ENCODE measurements at regions not wholly inside any gene's neighbourhood (a gene's known extent, or its start where the extent isn't known, plus 50 kb on each side); places are given as distances from the start of the nearest gene placed in this dataset.

- intact Hi-C loops (cut with DNase I): no loop called here
- DNase-seq (ENCODE audit: low spot score): no peak
Observed at GRCh38 chr5:77157732-77158532, 52.5 kb upstream of the PDE8B start.

DNA sequence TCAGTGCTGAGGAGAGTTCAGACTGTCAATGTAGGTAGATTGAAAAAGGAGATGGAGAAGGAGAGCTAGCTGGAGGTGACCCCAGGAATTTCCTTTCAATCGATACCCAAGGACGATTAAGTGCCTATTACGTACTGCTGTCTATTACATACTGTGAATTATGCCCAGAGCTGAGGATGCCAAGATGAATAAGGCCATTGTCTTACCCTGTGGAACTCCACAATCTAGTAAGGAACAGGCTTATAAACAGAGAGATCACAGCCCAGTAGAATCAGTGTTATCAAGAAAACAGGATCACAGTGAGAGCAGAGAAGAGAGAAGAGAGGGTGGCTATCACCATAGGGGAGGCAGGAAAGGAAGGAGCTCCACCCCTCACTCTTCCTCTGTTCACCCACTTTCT lies 54.1 kb upstream of the PDE8B start:
- intact Hi-C loops (cut with DNase I): loop anchor here in 1 of 2 donors (1.0 kb wide), 1 partner anchor 48 kb away; no protein-coding TSS in a partner anchor
- DNase-seq (ENCODE audit: low spot score): no peak

- intact Hi-C loops (cut with DNase I): no loop called here
- DNase-seq (ENCODE audit: low spot score): no peak
Observed at GRCh38 chr5:77155179-77155785, 55.2 kb upstream of the PDE8B start.

DNA sequence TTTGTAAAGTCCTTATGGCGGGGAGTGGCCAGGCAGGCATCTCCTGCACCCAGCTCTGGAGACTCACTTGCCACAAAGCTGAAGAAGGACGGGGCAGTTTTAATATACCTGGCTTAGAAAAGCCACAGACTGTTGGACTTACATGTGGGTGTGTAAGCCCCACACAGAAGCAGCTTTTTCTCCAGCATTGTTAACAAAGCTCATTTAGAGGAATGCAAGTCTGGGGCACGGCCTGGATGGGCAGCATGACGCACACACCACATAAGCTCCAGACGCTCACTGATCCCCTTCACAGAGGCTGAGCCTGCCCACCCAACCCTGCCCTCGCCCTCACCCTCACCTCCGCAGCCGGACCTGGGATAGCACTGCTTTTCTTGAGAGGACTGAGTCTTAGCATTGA lies 58.0 kb upstream of the PDE8B start:
- DNase-seq (ENCODE audit: low spot score): no peak
- intact Hi-C loops (cut with DNase I): no loop called here

GRCh38 chr5:77151501-77151900 lies 59.0 kb upstream of the PDE8B start:
- intact Hi-C loops (cut with DNase I): no loop called here
- DNase-seq (ENCODE audit: low spot score): no peak

DNA sequence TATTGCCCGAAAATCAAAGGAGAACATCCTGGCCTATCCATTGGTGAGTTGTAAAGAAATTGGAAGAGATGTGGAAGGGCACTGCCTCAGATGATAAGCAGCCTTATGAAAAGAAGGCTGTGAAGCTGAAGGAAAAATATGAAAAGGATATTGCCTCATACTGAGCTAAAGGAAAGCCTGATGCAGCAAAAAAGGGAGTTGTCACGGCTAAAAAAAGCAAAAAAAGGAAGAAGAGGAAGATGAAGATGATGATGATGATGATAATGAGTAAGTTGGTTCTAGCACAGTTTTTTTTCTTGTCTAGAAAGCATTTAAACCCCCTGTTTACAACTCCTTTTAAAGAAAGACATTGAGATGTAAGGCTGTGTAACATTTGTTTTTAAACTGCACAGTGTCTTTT lies 59.8 kb upstream of the ZBED3 start:
- intact Hi-C loops (cut with DNase I): loop anchor here in 1 of 2 donors (10.0 kb wide), 1 partner anchor 338 kb away; no protein-coding TSS in a partner anchor

GRCh38 chr5:77145666-77146065 lies 58.6 kb upstream of the ZBED3 start:
- intact Hi-C loops (cut with DNase I): loop anchor here in 1 of 2 donors (10.0 kb wide), 1 partner anchor 339 kb away; no protein-coding TSS in a partner anchor
- DNase-seq (ENCODE audit: low spot score): no peak

More for the DNA sequence above, 59.8 kb upstream of the ZBED3 start:
- DNase-seq (ENCODE audit: low spot score): no peak

- DNase-seq (ENCODE audit: low spot score): no peak
- intact Hi-C loops (cut with DNase I): loop anchor here in 1 of 2 donors (10.0 kb wide), 1 partner anchor 340 kb away; no protein-coding TSS in a partner anchor
Observed at GRCh38 chr5:77144837-77145139, 57.7 kb upstream of the ZBED3 start.

GRCh38 chr5:77143998-77144836 lies 57.1 kb upstream of the ZBED3 start:
- intact Hi-C loops (cut with DNase I): loop anchor here in 1 of 2 donors (10.0 kb wide), 1 partner anchor 341 kb away; no protein-coding TSS in a partner anchor
- DNase-seq (ENCODE audit: low spot score): peak; percentile 87

GRCh38 chr5:77140350-77140749 lies 53.3 kb upstream of the ZBED3 start:
- intact Hi-C loops (cut with DNase I): loop anchor here in 1 of 2 donors (10.0 kb wide), 1 partner anchor 344 kb away; no protein-coding TSS in a partner anchor
- DNase-seq (ENCODE audit: low spot score): no peak

- intact Hi-C loops (cut with DNase I): loop anchor here in 1 of 2 donors (10.0 kb wide), 1 partner anchor 356 kb away; the partner anchor contains the start of gene WDR41
- no peak for DNase-seq (ENCODE audit: low spot score)
Observed at GRCh38 chr5:77139001-77139400, 51.9 kb upstream of the ZBED3 start.
